CD14-positive monocyte (primary cell): ENCODE measurements at regions not wholly inside any gene's neighbourhood (a gene's known extent, or its start where the extent isn't known, plus 50 kb on each side); places are given as distances from the start of the nearest gene placed in this dataset.

ENCODE experiments used
- DNase-seq, 3 donors: peaks; one replicate each; pipeline ENCODE4 v3.0.0-alpha.2; 2011 to 2022
- H2AFZ ChIP-seq: 2 replicates; pipeline ENCODE4 v1.6.0; 2012; ENCODE audit warnings: mild to moderate bottlenecking, low read depth, low read length, inconsistent platforms; ENCODE audit not compliant: insufficient read depth, poor library complexity, severe bottlenecking
- H3K27ac ChIP-seq, 2 donors: 1 replicate in 1 of 2; 2 replicates in 1 of 2; pipeline ENCODE4 v1.5.1; 2012 to 2013; ENCODE audit warnings: low read length in 2 of 2, control low read depth in 1 of 2, inconsistent platforms in 1 of 2, low read depth in 1 of 2, mild to moderate bottlenecking in 1 of 2
- H3K27me3 ChIP-seq, 2 donors: one replicate each; pipeline versions ENCODE4 v1.6.0 to v1.6.1; 2011 to 2013; ENCODE audit warnings: low read length in 2 of 2; ENCODE audit not compliant: control insufficient read depth in 2 of 2, insufficient read depth in 2 of 2
- H3K36me3 ChIP-seq, 2 donors: replicated peaks in 1 of 2; 1 replicate in 1 of 2; 2 replicates in 1 of 2; pipeline versions ENCODE4 v1.5.1 to v1.6.1; 2012 to 2013; ENCODE audit warnings: low read length in 2 of 2, control low read depth in 1 of 2, inconsistent platforms in 1 of 2, mild to moderate bottlenecking in 1 of 2; ENCODE audit not compliant: insufficient read depth in 2 of 2, control insufficient read depth in 1 of 2
- H3K4me1 ChIP-seq, 2 donors: 1 replicate in 1 of 2; 2 replicates in 1 of 2; pipeline versions ENCODE4 v1.5.1 to v1.6.1; 2012 to 2013; ENCODE audit warnings: low read length in 2 of 2, control low read depth in 1 of 2, inconsistent platforms in 1 of 2, mild to moderate bottlenecking in 1 of 2, moderate library complexity in 1 of 2; ENCODE audit not compliant: insufficient read depth in 2 of 2, control insufficient read depth in 1 of 2
- H3K4me2 ChIP-seq: replicated peaks from 2 replicates; pipeline ENCODE3; 2012; ENCODE audit warnings: low read length, moderate library complexity, mild to moderate bottlenecking; ENCODE audit not compliant: poor library complexity, severe bottlenecking; ENCODE audit errors: extremely low read depth
- H3K4me3 ChIP-seq, 3 experiments: fragments of 200-600 bp in 1 of 3; sonication (generic) in 1 of 3; replicated peaks in 1 of 3; 1 replicate in 2 of 3; 2 replicates in 1 of 3; pipeline ENCODE4 v1.5.1; 2011 to 2013; ENCODE audit warnings: low read length in 3 of 3, mild to moderate bottlenecking in 3 of 3, control low read depth in 2 of 3, low read depth in 2 of 3, inconsistent platforms in 1 of 3, moderate library complexity in 1 of 3
- H3K79me2 ChIP-seq: 2 replicates; pipeline ENCODE4 v1.6.0; 2012; ENCODE audit warnings: mild to moderate bottlenecking, control low read depth, inconsistent platforms, low read length, moderate library complexity; ENCODE audit not compliant: insufficient read depth
- H3K9ac ChIP-seq: 2 replicates; pipeline ENCODE4 v1.6.0; 2017; ENCODE audit warnings: low read length, mild to moderate bottlenecking; ENCODE audit not compliant: insufficient read depth, poor library complexity, severe bottlenecking
- H3K9me3 ChIP-seq, 2 donors: replicated peaks in 1 of 2; 1 replicate in 1 of 2; 2 replicates in 1 of 2; pipeline versions ENCODE4 v1.5.1 to v1.6.1; 2012 to 2013; ENCODE audit warnings: low read length in 2 of 2, control low read depth in 1 of 2; ENCODE audit not compliant: control insufficient read depth in 1 of 2, insufficient read depth in 1 of 2
- H4K20me1 ChIP-seq: 2 replicates; pipeline ENCODE4 v1.6.0; 2012; ENCODE audit warnings: mild to moderate bottlenecking, low read length, control low read depth, moderate library complexity; ENCODE audit not compliant: insufficient read depth
- H3K27ac Mint-ChIP-seq, 7 donors: one replicate each; pipeline ENCODE4 v1.8.0; 2020; ENCODE audit warnings: mild to moderate bottlenecking in 7 of 7, mixed read lengths in 7 of 7, moderate library complexity in 6 of 7, inconsistent platforms in 2 of 7
- H3K27me3 Mint-ChIP-seq, 3 donors: one replicate each; pipeline ENCODE4 v1.8.0; 2021 to 2022; ENCODE audit warnings: low read depth in 3 of 3, mild to moderate bottlenecking in 3 of 3, mixed read lengths in 3 of 3, moderate library complexity in 3 of 3, inconsistent platforms in 1 of 3
- H3K36me3 Mint-ChIP-seq, 2 donors: one replicate each; pipeline ENCODE4 v1.8.0; 2020; ENCODE audit warnings: mixed read lengths in 2 of 2, inconsistent platforms in 1 of 2, mild to moderate bottlenecking in 1 of 2
- H3K4me1 Mint-ChIP-seq: one replicate; pipeline ENCODE4 v1.8.0; 2020; ENCODE audit warnings: mild to moderate bottlenecking, mixed read lengths
- H3K4me3 Mint-ChIP-seq, 2 donors: one replicate each; pipeline ENCODE4 v1.8.0; 2020; ENCODE audit warnings: mild to moderate bottlenecking in 2 of 2, mixed read lengths in 2 of 2, moderate library complexity in 1 of 2
- H3K9me3 Mint-ChIP-seq, 7 donors: one replicate each; pipeline ENCODE4 v1.8.0; 2020 to 2022; ENCODE audit warnings: mixed read lengths in 7 of 7, mild to moderate bottlenecking in 6 of 7, moderate library complexity in 6 of 7, inconsistent platforms in 2 of 7
- WGBS: methylation state at CpG from one replicate; pipeline ENCODE4 v1.1.5; 2013; ENCODE audit warnings: missing lambda C conversion rate; ENCODE audit not compliant: insufficient coverage; 5-methylcytosine and 5-hydroxymethylcytosine counted together
- intact Hi-C, 2 donors: fragments of 100-400 bp; cut with micrococcal nuclease; formaldehyde crosslinking; loops; one replicate each; pipeline versions ENCODE4 v1.15.0 to v1.15.1; 2023
- TF ChIP-seq, protein P1 (sequence below): fragments of 200-600 bp; IDR thresholded peaks from one replicate; pipeline ENCODE4 v1.8.0; 2022; ENCODE audit warnings: antibody characterized with exemption, mild to moderate bottlenecking

DNA sequence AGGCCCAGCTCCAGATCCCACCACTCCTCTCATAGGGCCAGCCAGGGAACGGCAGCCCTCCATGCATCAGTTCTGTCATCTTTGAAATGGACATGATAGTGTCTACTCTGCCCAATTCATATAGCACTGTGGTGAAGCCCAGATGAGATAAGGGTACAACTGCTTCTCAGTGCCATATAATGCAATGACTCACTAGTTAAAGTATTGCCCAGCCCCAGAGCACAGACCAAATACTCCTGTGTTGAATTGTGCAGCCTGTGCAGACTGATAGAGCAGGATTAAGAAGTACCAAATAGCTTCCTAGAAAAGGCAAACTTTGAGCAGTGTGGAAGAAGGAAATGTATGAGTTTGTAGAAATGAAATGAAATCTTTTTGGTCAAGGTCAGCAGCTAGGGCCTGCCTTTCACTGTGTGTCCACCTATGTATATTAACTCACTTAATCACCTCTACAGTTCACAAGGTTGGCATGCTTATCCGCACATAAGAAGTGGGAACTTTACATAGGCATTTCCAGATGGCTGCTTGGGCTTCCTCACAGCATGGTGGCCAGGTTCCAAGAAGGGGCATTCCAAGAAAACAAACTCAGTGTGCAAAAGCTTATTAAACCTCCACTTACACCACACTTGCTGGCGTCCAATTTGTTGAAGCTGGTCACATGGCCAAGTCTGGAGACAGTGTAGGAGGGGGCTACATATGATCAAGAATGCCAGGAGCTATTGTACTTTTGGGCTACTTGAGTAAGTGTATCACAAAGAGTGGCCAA lies 102.8 kb upstream of the COPS8 start:
- Histone ChIP-seq H3K27me3 (no peaks in the 10 kb centered on the region), H3K27ac (no peak overlapping the region), H2AFZ (no peak overlapping the region), H3K9me3 (peaks cover 8 to 11% of the 10 kb centered on the region in 2 donors), H3K4me2 (no peak overlapping the region), H3K9ac (no peak overlapping the region), H3K4me1 (peaks cover 2 to 5% of the 10 kb centered on the region in 2 donors), H3K36me3 (no peaks in the 10 kb centered on the region), H4K20me1 (no peaks in the 10 kb centered on the region), H3K4me3 (no peak overlapping the region), H3K79me2 (no peaks in the 10 kb centered on the region)
- Mint-ChIP-seq H3K36me3 (no peaks in the 10 kb centered on the region), H3K27me3 (peaks cover 4 to 25% (median 13%) of the 10 kb centered on the region in 3 donors), H3K4me1 (peaks cover 3% of the 10 kb centered on the region), H3K27ac (no peak overlapping the region), H3K9me3 (peaks cover 7 to 20% (median 17%) of the 10 kb centered on the region in 7 donors), H3K4me3 (no peak overlapping the region)
- intact Hi-C loops: no loop called here
- DNase-seq: no peak
- 100% methylated on average over 1 of the region's 3 CpGs for WGBS
- TF ChIP-seq, protein P1, sequence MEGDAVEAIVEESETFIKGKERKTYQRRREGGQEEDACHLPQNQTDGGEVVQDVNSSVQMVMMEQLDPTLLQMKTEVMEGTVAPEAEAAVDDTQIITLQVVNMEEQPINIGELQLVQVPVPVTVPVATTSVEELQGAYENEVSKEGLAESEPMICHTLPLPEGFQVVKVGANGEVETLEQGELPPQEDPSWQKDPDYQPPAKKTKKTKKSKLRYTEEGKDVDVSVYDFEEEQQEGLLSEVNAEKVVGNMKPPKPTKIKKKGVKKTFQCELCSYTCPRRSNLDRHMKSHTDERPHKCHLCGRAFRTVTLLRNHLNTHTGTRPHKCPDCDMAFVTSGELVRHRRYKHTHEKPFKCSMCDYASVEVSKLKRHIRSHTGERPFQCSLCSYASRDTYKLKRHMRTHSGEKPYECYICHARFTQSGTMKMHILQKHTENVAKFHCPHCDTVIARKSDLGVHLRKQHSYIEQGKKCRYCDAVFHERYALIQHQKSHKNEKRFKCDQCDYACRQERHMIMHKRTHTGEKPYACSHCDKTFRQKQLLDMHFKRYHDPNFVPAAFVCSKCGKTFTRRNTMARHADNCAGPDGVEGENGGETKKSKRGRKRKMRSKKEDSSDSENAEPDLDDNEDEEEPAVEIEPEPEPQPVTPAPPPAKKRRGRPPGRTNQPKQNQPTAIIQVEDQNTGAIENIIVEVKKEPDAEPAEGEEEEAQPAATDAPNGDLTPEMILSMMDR: no peak

DNA sequence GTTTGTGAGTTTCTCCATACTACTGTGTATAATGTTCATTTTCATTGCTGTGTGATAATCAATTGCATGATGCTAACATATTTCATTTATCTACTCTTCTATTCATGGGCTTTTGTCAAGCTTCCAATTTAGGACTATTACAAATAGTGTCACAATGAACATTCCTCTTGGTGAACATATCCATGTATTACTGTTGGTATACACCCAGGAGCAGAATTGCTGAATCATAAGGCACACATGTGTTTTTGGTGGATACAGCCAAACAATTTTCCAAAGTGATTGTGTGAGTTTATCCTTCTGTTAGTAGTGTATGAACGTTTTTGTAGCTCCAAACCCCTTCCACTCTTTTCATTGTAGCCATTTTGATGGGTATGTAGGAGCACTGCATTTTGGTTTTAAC lies 101.6 kb upstream of the COPS8 start:
- Histone ChIP-seq H3K27ac (no peak overlapping the region), H3K27me3 (no peaks in the 10 kb centered on the region), H3K36me3 (no peaks in the 10 kb centered on the region), H2AFZ (no peak overlapping the region), H3K4me3 (no peak overlapping the region), H3K9ac (no peak overlapping the region), H3K4me1 (peaks cover 14% of the 10 kb centered on the region in 2 donors), H3K79me2 (no peaks in the 10 kb centered on the region), H3K4me2 (no peak overlapping the region), H4K20me1 (no peaks in the 10 kb centered on the region), H3K9me3 (peaks cover 8 to 11% of the 10 kb centered on the region in 2 donors)
- TF ChIP-seq, protein P1: no peak
- WGBS: no CpG with 5 or more reads among the region's 1 CpG
- Mint-ChIP-seq H3K27me3 (peaks cover 6 to 29% (median 12%) of the 10 kb centered on the region in 3 donors), H3K4me1 (peaks cover 10% of the 10 kb centered on the region), H3K27ac (no peak overlapping the region), H3K9me3 (peaks cover 7 to 20% (median 17%) of the 10 kb centered on the region in 7 donors), H3K36me3 (no peaks in the 10 kb centered on the region), H3K4me3 (no peak overlapping the region)
- intact Hi-C loops: no loop called here
- no peak for DNase-seq
